KBM-7 (cell line): ENCODE measurements at regions not wholly inside any gene's neighbourhood (a gene's known extent, or its start where the extent isn't known, plus 50 kb on each side); places are given as distances from the start of the nearest gene placed in this dataset.

Experiments
- DNase-seq: peaks from one replicate; pipeline ENCODE4 v3.0.0-alpha.2; 2015
- in situ Hi-C: fragments of 300-500 bp; cut with MboI; formaldehyde crosslinking; loops from 2 replicates; pipeline ENCODE4 v1.14.3; 2020; ENCODE audit warnings: low sequenced_read_pairs, low pct_unique_long_range_greater_than_20kb, mixed read lengths

DNA sequence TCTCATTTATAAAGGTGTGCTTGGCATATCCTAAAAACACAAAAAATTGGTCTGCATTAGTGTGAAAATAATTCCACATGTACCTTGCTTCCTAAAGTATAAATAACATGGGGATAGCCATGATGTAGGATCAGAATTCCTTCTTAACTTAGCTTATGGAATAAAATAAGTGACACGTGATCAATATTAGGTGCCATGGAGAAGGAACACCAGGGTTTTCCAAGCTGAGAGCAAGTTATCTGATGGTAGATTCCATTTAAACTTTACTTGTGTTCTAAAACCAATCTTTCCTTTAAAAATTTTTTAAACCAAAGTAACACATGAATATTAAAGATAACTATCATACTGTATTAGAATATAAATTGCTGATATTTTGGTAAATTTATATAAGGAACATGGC, 300.5 kb downstream of the ZPLD1 start:
- DNase-seq = no peak
- in situ Hi-C loops = no loop called here

DNA sequence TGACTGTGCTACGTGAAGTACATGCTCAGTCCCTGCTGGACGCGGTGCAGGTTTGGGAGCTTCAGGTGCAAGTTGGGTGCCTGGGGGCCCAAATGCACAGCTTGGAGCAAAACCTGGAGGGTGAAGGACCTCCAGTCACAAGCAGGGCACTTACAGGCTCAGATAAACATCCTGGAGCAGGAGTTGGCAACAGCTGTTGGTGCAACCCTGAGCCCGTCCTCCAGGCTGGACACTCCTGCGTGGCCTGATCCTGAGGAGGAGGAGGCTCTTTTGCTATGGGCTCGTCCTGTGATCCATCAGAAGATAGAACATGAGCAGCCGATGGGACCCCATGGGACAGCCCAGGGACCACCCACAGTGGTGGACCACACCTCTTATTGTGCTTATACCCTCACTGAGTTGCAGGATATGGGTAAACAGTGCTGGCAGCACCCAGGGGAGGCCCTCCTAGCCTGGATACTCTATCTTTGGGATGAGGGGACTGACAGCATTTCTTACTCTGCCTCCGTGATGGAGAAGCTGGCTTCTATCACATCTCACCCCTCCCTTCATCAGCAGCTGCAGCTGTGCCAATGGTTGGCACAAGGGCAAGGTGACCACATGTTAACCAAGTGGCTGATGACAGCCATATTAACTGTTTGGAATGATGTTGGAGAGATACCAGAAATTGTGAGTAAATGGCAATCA, 301.6 kb downstream of the ZPLD1 start:
- in situ Hi-C loops = no loop called here
- DNase-seq = no peak

DNA sequence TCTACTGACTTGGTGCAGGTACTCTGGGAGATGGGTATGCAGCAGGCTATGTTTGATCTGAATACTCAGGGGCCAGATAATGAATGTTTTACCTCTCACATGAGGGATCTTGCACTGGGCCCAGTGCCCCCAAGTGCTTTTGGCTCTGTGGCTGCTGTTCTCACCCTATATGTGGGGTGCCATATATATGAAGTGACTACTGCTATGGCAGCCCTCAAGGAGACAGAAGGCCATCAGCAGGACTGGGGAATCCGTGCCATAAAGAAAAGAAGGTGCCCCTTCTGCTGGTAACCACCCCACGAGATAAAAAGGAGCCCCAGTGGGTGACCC, 302.1 kb downstream of the ZPLD1 start:
- DNase-seq = no peak
- in situ Hi-C loops = no loop called here

DNA sequence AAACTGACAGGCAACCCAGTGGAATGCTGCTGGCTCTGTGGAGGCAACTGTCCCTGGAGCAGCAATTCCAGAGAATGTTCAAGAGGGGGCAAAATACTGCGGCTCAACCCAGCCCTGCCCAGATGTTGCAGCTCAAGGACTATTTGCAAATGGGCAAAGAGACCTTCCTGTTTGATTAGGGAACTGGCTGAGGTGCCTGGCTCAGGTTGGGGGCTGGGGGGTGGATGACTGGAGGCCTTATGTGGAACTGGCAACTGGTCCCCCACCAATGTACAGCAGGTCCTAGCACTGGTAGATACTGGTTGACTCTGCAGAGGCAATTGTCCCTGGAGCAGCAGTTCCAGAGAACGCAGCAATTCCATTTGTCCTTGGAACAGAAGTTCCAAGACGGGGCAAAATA, 302.5 kb downstream of the ZPLD1 start:
- DNase-seq = no peak
- in situ Hi-C loops = no loop called here

DNA sequence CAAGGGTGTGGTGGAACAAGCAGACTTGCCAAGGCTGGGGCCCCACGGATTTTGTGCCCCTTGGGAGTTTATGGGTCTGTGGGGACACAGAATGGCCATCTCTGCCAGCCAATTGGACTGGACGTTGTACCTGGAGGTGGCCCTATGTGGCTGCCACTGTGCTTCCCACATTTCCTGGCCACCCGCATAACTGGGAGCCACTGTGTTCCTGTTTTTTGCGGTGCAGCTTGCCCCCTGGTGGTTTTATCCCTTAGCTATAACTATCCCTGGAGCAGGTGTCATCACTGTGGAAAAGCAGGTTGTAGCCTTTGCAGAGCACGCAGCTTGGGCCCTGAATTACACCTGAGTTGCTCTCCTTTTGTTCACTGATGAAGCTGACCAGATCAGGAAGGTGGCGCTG, 306.3 kb downstream of the ZPLD1 start:
- in situ Hi-C loops = no loop called here
- DNase-seq = peak; percentile 7

DNA sequence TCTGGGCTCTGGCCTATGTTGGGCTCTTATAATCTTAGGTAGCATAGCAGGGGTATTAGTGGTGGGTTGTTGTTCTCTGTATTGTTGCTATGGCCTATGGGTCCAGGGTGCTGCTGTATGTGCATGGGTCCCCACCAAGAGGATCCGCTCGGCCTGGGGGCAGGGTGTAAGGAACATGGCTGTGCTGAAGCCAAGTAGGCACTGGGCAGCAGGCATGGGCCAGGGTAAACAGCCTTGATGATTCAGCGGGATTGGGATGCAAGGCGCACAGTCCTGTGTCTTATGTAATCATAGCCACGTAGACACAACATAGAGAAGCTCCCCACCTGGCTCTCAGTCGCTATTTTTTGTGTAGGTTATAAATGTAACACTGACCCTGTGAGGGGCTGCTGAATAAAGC, 306.9 kb downstream of the ZPLD1 start:
- in situ Hi-C loops = no loop called here
- DNase-seq = no peak

DNA sequence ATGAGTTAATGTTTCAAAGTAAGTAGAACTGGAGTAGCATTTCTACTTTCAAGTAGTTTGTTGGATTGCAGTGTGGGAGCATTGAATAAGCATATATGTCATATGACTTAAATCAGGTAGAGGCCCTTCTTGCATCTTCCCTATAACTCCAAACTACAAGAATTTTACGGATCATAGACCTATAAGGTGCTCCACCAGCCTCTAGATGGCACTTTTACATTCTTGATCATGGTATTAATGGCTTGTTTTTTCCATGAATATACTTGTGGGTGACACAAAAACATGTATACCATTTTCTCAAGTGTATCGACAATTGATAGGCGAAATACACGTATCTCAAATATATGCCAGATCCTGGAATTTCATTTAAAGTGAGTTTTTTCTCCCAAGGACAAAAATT, 311.1 kb downstream of the ZPLD1 start:
- in situ Hi-C loops = no loop called here
- DNase-seq = no peak

DNA sequence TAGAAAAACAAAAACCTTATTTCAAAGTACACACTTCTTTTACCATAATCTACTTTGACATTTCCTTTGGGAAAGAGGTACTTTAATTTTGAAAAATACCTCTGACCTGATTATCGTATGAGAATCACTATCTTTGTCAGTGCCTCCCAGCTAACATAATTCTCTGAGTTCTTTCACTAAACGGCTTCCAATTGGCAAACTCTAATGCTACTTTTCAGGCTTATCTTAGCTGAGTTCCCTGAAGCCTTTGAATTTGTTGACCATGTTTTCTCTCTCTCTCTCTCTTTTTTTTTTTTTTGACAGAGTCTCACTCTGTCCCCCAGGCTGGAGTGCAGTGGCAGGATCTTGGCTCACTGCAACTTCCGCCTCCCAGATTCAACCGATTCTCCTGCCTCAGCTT, 312.8 kb downstream of the ZPLD1 start:
- in situ Hi-C loops = no loop called here

DNA sequence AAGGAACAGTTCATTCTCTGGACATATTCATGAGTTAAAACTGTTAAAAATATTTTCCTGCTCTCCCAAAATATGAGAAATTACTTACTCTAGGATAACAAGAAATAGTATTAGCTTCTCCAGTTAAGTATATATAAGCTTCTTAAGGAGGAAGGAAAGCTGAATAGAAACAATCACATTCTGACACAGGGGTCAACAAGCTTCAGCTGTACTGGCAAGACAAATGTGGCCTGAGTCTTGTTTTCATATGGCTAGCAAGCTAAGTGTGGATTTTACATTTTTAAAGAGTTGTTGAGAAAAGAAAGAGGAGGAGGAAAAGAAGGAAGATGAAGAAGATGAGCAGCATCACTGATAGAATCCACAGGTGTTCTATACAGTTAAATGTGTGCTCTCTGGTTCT, 313.8 kb downstream of the ZPLD1 start:
- in situ Hi-C loops = no loop called here
- DNase-seq = no peak

More for the DNA sequence above, 312.8 kb downstream of the ZPLD1 start:
- DNase-seq = no peak

DNA sequence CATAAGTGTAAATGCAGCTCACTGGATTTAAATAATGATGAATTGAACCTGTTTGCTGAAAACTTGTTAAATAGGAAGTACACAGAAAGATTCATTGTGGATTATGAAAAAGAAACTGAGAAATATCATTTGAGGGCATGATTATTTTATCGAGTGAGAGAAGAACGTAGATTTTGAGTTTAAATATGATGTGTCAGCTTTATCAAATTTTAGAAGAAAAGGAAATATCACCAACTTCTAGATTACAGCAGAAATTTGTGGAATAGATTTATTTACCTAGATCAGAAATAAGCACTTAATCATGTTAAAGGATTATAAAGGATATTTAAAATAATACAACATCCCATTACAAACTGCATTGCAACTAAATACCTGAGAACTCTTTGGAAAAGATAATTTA, 315.5 kb downstream of the ZPLD1 start:
- in situ Hi-C loops = no loop called here

DNA sequence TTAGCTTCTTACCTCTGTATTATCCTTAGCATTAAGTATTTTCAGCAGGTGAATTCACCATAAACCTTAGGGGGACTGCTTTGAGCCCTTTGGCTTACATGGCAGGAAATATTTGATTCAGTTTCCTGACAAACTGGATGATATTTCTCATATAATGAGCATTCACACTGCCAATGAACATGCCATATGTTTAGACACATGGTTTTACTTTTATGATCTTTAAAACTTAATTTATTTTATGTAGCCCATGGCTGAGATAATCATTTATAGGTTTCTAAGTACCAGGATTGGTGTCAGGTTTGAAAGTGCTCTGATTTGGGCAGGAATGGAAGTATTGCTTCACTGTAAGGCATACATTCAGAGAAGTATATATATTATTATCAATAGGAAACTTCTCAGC, 319.1 kb downstream of the ZPLD1 start:
- no peak for DNase-seq
- in situ Hi-C loops = no loop called here

More for the DNA sequence above, 315.5 kb downstream of the ZPLD1 start:
- DNase-seq = no peak

DNA sequence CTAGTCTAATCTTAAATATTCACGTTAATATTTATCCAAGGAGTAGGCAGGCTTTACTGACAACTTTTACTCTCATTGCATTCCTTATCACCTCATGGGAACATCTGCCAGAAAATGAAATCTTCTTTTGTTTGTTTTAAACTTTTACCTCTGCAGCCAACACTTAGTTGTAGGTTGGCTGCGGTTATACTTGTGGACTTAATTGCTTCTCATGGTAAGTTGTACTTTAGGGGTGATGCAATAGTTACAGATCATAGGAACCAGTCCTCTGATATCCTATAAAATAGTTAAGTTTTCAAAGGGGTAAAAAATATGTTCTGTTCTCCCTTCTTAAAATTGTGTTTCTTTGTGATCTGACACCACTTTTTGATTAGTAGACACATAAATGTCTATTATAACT, 321.9 kb downstream of the ZPLD1 start:
- DNase-seq = no peak
- in situ Hi-C loops = no loop called here

DNA sequence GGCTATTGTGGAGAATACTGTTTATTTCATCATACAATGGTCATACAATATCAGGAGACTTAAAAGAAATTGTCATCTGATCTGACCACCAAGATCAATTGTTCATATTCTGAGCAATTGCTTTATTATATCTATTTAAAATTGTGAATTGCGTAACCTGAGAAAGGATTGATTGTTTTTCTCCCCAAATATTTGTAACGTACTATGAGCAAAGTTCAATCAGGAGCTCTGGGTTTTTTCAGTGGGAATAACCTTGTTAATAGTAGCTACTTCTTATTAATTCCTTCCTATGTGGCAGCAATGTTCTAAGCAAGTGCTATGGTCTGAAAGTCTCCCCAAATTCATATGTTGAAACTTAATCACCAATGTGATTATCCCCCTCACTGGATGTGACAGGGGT, 323.1 kb downstream of the ZPLD1 start:
- in situ Hi-C loops = no loop called here

DNA sequence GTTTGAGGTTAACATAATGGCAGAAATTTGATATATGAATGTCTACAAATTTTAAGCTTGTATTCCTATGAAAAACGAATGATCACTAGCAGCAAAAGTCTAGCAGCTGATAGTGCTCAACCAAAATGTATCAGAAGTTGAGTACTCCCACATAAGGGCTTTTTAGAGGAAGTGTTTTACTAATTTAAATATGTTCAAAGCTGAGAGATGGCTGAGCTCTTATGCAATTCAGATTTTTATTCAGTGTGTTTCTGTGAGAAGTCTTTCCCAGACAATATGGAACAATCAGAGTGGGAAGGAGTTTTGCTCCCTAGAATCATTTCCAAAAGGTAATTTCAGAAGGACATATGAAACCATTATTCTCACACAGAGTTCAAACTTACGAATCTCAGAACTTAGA, 327.0 kb downstream of the ZPLD1 start:
- in situ Hi-C loops = no loop called here
- no peak for DNase-seq

More for the DNA sequence above, 323.1 kb downstream of the ZPLD1 start:
- DNase-seq = no peak

DNA sequence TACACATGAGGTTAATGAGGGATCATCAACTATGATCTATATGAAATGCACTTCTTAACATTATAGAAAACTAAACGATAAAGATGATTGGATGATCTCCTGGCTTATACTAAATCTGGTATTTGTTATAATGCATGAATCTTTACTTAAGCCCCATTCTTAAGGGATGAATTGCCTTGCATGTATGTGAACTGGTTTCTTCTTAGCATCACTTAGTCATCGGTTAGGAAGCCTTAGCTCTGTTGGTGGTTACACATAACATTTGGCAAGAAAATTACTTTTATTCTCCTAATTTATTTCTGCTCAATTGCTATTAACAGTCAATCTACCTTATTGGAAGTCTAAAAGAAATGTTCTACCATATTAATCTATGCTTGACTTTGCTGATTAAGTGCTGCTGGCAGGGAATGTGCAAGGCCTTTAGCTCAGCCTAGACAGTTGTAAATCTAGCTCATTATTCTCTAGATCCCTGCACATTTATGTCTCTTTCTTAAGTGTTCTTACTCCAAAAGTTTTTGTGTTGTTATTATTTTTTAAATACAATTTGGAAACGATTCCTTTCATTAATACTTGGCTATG, 356.0 kb downstream of the ZPLD1 start:
- DNase-seq = no peak
- in situ Hi-C loops = no loop called here

DNA sequence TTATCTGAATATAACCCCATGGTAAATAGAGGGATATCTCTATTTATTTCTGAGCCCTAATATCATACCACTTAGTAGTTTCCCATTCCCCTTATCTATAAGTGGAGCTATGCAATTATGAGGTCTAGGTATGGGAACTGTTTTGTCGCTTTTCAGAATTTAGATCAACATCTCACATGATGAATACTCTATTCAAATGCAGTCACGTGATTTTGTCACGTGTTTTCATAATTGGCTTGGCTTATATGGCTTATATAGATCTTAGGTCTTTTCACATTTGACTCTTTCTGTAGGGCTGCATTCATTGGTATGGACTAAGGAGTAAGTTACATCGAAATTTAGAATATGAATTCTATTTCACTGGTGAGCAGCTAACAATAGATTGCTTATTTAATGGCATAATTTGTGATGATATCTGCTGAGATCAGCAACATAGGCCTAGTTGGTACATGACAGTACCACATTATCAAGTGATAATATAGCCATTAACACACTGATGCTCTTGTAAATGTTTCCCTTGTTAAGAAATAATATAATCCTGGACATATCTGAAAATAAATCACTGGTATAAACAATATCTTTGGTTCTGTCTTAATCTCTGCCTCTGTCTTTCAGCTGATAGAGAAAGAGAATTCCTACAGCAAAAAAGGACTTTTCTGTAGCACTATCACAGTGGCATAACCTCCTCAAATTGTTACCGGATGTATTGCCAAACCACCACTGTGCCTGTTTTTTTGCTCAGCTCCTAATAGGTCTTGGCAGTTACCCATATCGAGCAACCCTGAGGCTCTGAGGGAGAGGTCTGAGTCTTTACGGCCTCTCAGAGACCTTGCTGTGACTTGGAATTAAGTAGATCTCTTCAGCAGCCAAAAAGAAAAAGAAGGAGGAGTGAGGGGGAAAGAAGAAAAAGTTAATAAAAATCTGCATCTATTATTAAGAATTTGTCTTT, 357.1 kb downstream of the ZPLD1 start:
- DNase-seq = no peak
- in situ Hi-C loops = no loop called here

DNA sequence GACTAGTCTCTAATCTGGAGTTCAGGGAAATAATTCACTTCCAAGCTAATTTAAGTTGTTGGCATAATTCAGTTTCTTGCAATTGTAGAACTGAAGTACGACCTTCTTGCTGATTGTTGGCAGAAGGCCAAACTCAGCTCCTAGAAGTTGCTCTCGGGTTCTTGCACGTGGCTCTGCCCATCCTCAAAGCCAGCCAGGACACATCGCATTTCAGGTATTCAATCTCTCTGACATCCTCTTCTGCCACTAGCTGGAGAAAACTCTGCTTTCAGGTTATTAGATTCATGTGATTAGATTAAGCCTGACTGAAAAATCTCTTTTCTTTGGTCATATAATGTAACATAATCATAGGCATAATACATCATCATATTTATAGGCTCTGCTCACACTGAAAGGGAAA, 362.0 kb downstream of the ZPLD1 start:
- no peak for DNase-seq

DNA sequence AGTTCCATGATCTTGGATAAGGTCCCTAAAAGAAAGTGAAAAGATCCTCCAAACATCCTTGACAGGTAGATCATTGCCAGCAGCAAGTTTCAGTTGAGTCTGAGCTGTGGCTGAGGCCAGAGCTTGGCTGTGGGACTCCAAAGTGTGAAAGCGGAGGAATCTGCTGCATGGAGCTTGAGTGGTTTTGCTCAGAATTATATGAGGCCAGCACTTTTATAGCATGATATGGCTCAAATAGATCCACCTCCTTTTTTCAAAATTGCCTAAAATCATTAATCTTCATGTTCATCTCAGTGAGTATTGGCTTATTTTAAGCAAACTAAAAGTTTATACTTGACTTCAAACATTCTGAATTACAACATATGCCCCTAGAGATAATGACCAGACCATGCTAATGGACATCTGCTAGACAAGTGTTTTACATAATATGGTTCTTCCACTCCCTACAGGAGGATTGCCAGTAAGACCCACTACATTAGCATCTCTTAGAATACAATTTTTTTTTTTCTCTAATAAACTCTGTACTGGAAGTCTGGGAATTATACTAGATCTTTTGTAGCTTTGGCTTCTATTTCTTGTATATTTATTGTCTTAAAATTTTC, 368.1 kb downstream of the ZPLD1 start:
- in situ Hi-C loops = no loop called here
- DNase-seq = no peak

More for the DNA sequence above, 362.0 kb downstream of the ZPLD1 start:
- in situ Hi-C loops = no loop called here

DNA sequence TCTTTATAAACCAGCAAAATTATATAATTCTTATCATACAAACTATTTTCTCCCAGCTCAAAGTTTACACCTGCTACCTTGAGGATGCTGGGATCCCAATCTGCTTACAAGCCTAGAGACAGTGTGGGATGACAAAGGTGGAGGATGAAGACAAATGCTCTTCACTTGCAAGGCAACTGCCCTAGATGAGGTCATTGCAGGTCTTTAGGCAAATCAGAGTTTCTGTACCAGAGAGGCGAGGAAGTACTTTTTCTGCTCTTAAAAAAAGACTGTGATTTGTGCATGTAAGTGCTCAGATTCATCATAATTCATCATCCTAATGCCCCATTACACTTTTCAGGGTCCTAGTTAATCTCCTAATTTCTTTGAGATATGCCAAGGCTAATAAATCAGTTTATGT, 376.1 kb downstream of the ZPLD1 start:
- in situ Hi-C loops = no loop called here
- DNase-seq = no peak

DNA sequence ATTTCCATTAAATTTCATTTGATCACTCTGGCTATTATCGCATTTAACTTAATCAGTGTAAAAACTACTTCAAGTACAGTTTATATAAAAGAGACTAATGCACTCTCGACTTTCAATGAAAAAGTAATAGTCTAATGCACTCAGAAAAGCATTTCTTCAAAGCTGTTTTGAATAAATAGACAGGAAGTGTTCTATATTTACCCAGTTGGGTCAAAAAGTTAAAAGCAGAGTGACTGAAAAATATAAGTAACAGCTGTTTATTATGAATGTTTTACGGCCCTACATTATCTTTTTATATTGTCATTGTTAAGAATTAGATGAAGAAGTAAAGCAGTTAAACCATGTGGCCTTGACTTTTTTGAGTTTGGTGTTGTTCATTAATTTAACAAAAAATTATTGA, 391.8 kb downstream of the ZPLD1 start:
- in situ Hi-C loops = no loop called here

More for the DNA sequence above, 391.8 kb downstream of the ZPLD1 start:
- DNase-seq = no peak
